Cerebellar cortex (tissue), 1 donor: ENCODE measurements at regions not wholly inside any gene's neighbourhood (a gene's known extent, or its start where the extent isn't known, plus 50 kb on each side); places are given as distances from the start of the nearest gene placed in this dataset.
"Not testable (repeated sequence)": the region's sequence is repeated elsewhere in the genome, so short reads cannot be mapped to it uniquely, and the experiment has no call there.

ENCODE experiments used
- DNase-seq: peaks from one replicate; pipeline ENCODE4 v3.0.0-alpha.2; 2015; ENCODE audit warnings: low spot score

GRCh38 chr2:156779416-156780120 is 343.4 kb downstream of the GPD2 start:
- DNase-seq, result no peak

- not testable (repeated sequence) for DNase-seq
Measured at GRCh38 chr2:156781677-156782076, 345.5 kb downstream of the GPD2 start.

- peak; percentile 51 for DNase-seq
Measured at GRCh38 chr2:156784020-156784701, 348.0 kb downstream of the GPD2 start.

DNA sequence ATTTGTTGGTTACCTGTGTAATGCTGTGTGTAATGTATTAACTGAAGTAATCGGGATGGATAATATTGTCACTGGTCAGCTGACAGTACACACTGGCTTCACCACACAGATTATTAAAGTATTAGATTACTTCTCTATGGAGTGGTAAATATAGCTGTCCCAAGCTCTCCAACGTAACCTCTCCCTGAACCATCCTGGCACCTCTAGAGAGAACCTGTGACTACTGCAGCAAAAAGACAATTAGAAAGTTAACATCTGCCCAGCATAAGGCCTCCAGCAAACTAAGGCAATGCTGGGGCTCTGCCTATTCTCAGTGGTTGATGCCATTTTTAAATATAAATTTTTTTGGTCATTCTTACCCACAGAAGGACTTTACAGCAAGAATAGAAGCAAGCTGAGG is 351.3 kb downstream of the GPD2 start:
- DNase-seq, result no peak

GRCh38 chr2:156790343-156791037 is 354.3 kb downstream of the GPD2 start:
- DNase-seq, result no peak

DNA sequence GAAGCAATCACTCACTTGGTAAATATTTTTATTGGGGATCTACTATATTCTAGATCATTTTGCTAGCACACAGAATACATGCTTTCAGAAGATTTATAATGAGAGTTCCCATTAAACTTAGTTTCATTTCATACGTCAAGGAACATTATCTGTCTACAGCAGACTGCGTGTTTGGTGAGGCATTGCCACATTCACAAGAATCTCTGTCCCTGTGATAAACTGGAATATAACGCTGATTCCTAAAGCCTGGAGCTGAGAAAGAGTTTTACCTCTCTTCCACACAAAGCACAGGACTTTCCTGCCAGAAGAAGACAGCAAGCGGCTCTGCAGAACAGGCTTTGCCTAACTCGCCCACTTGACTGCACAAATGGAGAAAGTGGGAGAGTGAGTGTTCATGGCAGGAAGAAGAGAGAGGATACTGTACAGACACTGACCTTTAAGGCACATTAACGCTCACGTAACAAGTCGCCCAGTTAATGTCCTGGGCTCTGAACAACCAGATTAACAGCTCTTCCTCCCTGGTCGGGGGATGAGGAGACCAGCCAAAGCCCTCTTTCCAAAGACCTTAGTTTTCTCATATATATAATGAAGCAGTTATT is 356.2 kb downstream of the GPD2 start:
- DNase-seq, result no peak

GRCh38 chr2:156797832-156798231 is 361.7 kb downstream of the GPD2 start:
- no peak for DNase-seq

- DNase-seq, result no peak
Measured at GRCh38 chr2:156800065-156800653, 364.0 kb downstream of the GPD2 start.

GRCh38 chr2:156800781-156801361 is 364.7 kb downstream of the GPD2 start:
- DNase-seq, result no peak

GRCh38 chr2:156803243-156803642 is 367.1 kb downstream of the GPD2 start:
- DNase-seq, result no peak

DNA sequence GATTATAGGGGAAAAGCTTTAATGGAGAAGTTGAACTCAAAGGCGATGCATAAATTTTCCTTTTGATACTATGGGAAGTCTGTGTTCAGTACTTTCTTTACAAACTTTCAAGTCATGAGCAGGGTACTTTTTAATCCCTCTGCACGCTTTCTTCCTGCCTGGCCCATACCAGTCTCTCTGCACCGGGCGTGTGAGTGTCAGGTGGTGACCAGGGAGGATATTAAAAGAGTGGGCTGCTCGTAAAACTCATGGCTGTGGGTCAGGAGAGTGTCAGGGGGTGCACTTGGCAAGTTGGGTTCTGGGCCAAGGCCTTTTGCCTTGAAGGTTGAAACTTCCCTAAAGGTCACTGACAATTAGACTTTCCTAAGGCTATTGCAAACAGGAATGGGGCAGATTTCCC is 367.8 kb downstream of the GPD2 start:
- DNase-seq, result no peak

DNA sequence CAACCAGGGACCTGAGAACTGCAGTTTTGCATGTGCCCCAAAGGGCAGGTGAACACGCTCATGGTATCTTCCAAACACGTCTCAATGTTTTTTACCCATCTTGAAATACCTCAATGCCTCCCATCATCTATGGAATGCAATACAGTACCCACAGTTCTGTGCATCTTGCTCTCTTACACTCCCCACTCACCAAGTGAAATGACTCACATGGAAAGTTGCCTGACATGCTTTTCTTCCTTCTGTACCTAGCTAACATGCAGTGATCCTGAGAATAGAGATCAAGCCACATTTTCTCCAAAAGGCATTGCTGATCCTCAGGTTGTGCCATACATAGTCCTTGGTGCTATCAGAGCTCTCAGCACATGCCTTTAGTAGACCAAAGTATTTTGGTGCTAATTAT is 373.9 kb downstream of the GPD2 start:
- DNase-seq, result no peak

DNA sequence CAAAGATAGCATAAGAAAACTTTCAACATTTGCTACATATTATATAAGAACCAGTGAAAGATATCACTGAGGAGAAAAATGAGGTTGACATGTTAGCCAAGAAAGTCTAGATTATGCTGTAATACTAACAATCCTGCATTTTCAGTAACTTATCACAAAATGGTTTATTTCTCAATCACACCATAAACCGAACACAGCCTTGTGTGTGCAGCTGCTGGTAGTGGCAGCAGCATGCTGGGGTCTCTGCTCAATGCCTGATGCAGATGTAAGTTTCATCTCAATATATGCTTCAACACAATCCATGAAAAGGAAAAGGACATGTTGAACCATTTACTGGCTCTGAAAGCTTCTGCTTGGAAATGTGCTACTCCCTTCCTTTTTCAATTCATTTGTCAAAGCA is 376.3 kb downstream of the GPD2 start:
- DNase-seq, result no peak

DNA sequence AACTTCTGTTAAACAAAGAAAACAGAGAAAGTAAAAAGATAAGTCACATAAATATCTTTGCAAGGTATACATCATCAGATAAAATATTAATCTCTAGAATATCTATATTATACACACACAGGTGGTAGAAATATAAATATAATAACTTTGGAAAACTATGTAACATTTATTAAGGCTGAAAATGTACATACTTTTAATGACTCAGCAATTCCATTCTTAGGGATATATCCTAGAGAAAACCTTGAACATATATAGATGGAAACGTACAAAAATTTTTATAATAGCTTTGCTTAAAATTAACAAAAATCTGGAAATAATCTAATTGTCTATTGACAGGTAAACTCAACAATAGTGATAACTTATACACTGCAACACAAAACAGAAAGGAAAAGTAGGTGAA is 381.3 kb downstream of the GPD2 start:
- DNase-seq, result no peak

GRCh38 chr2:156818221-156818620 is 382.0 kb downstream of the GPD2 start:
- DNase-seq, result no peak

DNA sequence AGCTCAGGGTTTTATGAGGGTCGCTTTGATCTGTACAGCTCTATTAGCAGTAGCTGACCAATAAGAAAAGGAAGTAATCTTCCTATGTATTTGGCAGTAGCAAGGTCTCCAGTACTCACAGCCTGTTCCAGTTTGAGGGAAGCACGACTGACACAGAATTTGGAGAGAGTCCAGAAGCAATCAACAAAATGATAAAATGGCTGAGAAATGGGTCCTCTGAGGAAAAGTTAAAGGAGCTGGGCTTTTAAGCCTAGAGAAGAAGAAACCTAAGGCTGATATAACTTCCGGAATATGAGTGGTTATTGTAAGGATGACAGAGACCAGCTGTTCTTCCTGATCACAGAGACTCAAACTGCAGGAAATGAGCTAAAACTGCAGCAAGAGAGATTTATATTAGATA is 382.8 kb downstream of the GPD2 start:
- DNase-seq, result no peak

GRCh38 chr2:156826341-156826933 is 390.3 kb downstream of the GPD2 start:
- DNase-seq, result peak; percentile 67

DNA sequence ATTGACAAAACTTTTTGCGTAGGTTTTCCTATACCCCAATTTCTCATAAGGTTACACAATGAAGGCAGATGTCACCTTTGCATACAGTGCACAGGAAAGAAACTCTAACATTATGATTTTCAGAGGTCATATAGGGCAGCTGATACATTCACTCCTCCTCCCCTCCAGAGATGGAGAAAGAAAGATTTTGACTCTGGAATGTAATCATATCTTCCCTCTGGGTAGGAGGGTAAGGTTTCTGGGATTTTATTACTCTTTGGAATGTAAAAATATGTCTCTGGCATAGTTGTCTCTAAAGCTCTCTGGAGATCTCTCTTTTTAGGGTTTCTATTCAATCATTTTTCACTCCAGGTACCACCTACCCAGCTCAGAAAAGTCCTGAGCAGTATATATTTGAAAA is 398.3 kb downstream of the GPD2 start:
- DNase-seq, result no peak

DNA sequence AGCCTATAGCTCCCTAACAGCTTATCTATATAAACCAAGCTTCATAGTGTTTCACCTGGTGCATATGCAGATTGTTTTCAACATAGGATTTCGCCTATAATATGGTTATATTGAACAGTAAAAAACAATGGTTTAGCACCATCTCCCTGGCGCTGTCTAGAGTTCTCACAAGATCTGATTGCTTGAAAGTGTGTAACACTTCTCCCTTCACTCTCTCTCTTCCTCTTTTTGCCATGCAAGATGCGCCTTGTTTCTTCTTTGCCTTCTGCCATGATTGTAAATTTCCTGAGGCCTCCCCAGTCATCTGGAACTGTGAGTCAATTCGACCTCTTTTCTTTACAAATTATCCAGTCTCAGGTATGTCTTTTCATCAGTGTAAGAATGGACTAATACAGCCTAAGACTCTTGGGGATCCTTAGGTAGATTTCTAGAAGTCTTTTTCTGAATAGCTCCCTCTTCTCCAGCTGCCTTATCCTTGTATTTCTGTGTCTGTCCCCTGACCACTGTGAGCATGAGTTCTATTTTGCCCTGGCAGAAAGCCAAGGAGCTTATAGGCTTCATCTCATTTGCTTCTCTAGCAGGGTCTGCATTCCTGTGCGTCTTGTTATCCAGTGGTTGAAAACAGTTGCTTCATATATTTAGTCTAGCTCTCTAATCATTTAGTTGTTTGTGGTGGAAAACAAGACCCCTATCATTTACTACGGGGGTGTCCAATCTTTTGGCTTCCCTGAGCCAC is 401.6 kb downstream of the GPD2 start:
- DNase-seq, result no peak

GRCh38 chr2:156841321-156841720 is 405.1 kb downstream of the GPD2 start:
- DNase-seq, result no peak
